H9 (cell line): ENCODE measurements at regions not wholly inside any gene's neighbourhood (a gene's known extent, or its start where the extent isn't known, plus 50 kb on each side); places are given as distances from the start of the nearest gene placed in this dataset.

ENCODE experiments used
- DNase-seq: peaks from one replicate; pipeline ENCODE4 v3.0.0-alpha.2; 2017
- H2AFZ ChIP-seq: one replicate; pipeline ENCODE4 v1.6.1; 2013; ENCODE audit warnings: mild to moderate bottlenecking, low read length, control low read depth, moderate library complexity
- H2AK5ac ChIP-seq: 2 replicates; pipeline ENCODE4 v1.6.1; 2013; ENCODE audit warnings: low read length, control low read depth, mixed read lengths; ENCODE audit not compliant: insufficient read length
- H2BK120ac ChIP-seq: one replicate; pipeline ENCODE4 v1.6.1; 2013; ENCODE audit warnings: low read depth, mild to moderate bottlenecking, low read length, control low read depth, inconsistent platforms; ENCODE audit not compliant: poor library complexity, severe bottlenecking
- H2BK12ac ChIP-seq: 2 replicates; pipeline ENCODE4 v1.6.1; 2013; ENCODE audit warnings: low read length, control low read depth, mixed read lengths, low read depth; ENCODE audit not compliant: insufficient read length
- H2BK15ac ChIP-seq: 2 replicates; pipeline ENCODE4 v1.6.1; 2013; ENCODE audit warnings: low read depth, low read length, control low read depth
- H2BK20ac ChIP-seq: one replicate; pipeline ENCODE4 v1.6.1; 2013; ENCODE audit warnings: low read depth, mild to moderate bottlenecking, low read length, control low read depth, inconsistent platforms; ENCODE audit not compliant: poor library complexity, severe bottlenecking
- H2BK5ac ChIP-seq: 2 replicates; pipeline ENCODE4 v1.6.1; 2013; ENCODE audit warnings: low read length, control low read depth, mixed read lengths; ENCODE audit not compliant: insufficient read length
- H3K14ac ChIP-seq: 2 replicates; pipeline ENCODE4 v1.6.1; 2013; ENCODE audit warnings: low read length, control low read depth; ENCODE audit not compliant: insufficient read depth
- H3K18ac ChIP-seq: 2 replicates; pipeline ENCODE4 v1.6.1; 2013; ENCODE audit warnings: low read depth, mild to moderate bottlenecking, mixed read lengths, low read length, control low read depth; ENCODE audit not compliant: insufficient read length
- H3K23ac ChIP-seq: 2 replicates; pipeline ENCODE4 v1.6.1; 2013; ENCODE audit warnings: low read length, control low read depth, mixed read lengths, low read depth; ENCODE audit not compliant: insufficient read length
- H3K23me2 ChIP-seq: 2 replicates; pipeline ENCODE4 v1.6.1; 2013; ENCODE audit warnings: low read depth, mild to moderate bottlenecking, mixed read lengths, low read length, control low read depth; ENCODE audit not compliant: insufficient read length, poor library complexity, severe bottlenecking
- H3K27ac ChIP-seq: 2 replicates; pipeline ENCODE4 v1.5.1; 2013; ENCODE audit warnings: low read length, control low read depth, mixed read lengths, low read depth; ENCODE audit not compliant: insufficient read length
- H3K27me3 ChIP-seq: 2 replicates; pipeline ENCODE4 v1.6.1; 2013; ENCODE audit warnings: low read length, control low read depth, inconsistent platforms; ENCODE audit not compliant: insufficient read depth
- H3K4ac ChIP-seq: 2 replicates; pipeline ENCODE4 v1.6.1; 2013; ENCODE audit warnings: low read depth, mild to moderate bottlenecking, control low read depth, inconsistent platforms, low read length, moderate library complexity
- H3K4me1 ChIP-seq: 2 replicates; pipeline ENCODE4 v1.6.1; 2013; ENCODE audit warnings: low read length, control low read depth, inconsistent platforms; ENCODE audit not compliant: insufficient read depth
- H3K4me2 ChIP-seq: 2 replicates; pipeline ENCODE4 v1.6.1; 2013; ENCODE audit warnings: low read length, control low read depth, mixed read lengths; ENCODE audit not compliant: insufficient read length, insufficient read depth
- H3K56ac ChIP-seq: 2 replicates; pipeline ENCODE4 v1.6.1; 2013; ENCODE audit warnings: low read depth, mild to moderate bottlenecking, mixed read lengths, low read length, control low read depth; ENCODE audit not compliant: insufficient read length
- H3K79me1 ChIP-seq: 2 replicates; pipeline ENCODE4 v1.6.1; 2013; ENCODE audit warnings: low read depth, mild to moderate bottlenecking, moderate library complexity, low read length, control low read depth, inconsistent platforms; ENCODE audit not compliant: insufficient read depth, poor library complexity, severe bottlenecking
- H3K79me2 ChIP-seq: 2 replicates; pipeline ENCODE4 v1.6.1; 2013; ENCODE audit warnings: low read length, control low read depth, inconsistent platforms; ENCODE audit not compliant: insufficient read depth
- H3K9ac ChIP-seq: 2 replicates; pipeline ENCODE4 v1.6.1; 2013; ENCODE audit warnings: low read length, control low read depth, mixed read lengths; ENCODE audit not compliant: insufficient read length; ENCODE audit errors: extremely low read depth
- H3K9me3 ChIP-seq: one replicate; pipeline ENCODE4 v1.6.1; 2013; ENCODE audit warnings: low read depth, low read length, inconsistent platforms; ENCODE audit not compliant: control insufficient read depth
- H3T11ph ChIP-seq: one replicate; pipeline ENCODE4 v1.6.1; 2013; ENCODE audit warnings: mild to moderate bottlenecking, low read length, control low read depth, inconsistent platforms
- H4K20me1 ChIP-seq: one replicate; pipeline ENCODE4 v1.6.1; 2013; ENCODE audit not compliant: control insufficient read depth, insufficient read length, insufficient read depth
- H4K5ac ChIP-seq: 2 replicates; pipeline ENCODE4 v1.6.1; 2013; ENCODE audit warnings: low read depth, mild to moderate bottlenecking, mixed read lengths, low read length, control low read depth; ENCODE audit not compliant: insufficient read length
- H4K8ac ChIP-seq: replicated peaks from 2 replicates; pipeline ENCODE4 v1.6.1; 2013; ENCODE audit warnings: low read length, control low read depth, mixed read lengths, low read depth; ENCODE audit not compliant: insufficient read length
- H4K91ac ChIP-seq: 2 replicates; pipeline ENCODE4 v1.6.1; 2013; ENCODE audit warnings: low read depth, mild to moderate bottlenecking, moderate library complexity, mixed read lengths, low read length, control low read depth; ENCODE audit not compliant: insufficient read length
- H3K27ac Mint-ChIP-seq, 3 experiments: 2 replicates in 2 of 3; 3 replicates in 1 of 3; pipeline ENCODE4 v1.8.0; 2020 to 2021; ENCODE audit warnings: mixed read lengths in 3 of 3, mild to moderate bottlenecking in 1 of 3, moderate library complexity in 1 of 3
- H3K27me3 Mint-ChIP-seq: 2 replicates; pipeline ENCODE4 v1.8.0; 2021; ENCODE audit warnings: low read depth, mild to moderate bottlenecking, moderate library complexity, mixed read lengths
- H3K36me3 Mint-ChIP-seq, 3 experiments: 2 replicates in 2 of 3; 3 replicates in 1 of 3; pipeline ENCODE4 v1.8.0; 2020 to 2021; ENCODE audit warnings: low read depth in 3 of 3, mixed read lengths in 3 of 3; ENCODE audit not compliant: insufficient read depth in 1 of 3
- H3K4me1 Mint-ChIP-seq, 2 experiments: 2 replicates each; pipeline ENCODE4 v1.8.0; 2020; ENCODE audit warnings: mixed read lengths in 2 of 2
- H3K4me3 Mint-ChIP-seq, 2 experiments: 2 replicates in 1 of 2; 3 replicates in 1 of 2; pipeline ENCODE4 v1.8.0; 2020 to 2021; ENCODE audit warnings: mild to moderate bottlenecking in 2 of 2, mixed read lengths in 2 of 2, moderate library complexity in 1 of 2
- H3K9me3 Mint-ChIP-seq, 2 experiments: 2 replicates in 1 of 2; 3 replicates in 1 of 2; pipeline ENCODE4 v1.8.0; 2020; ENCODE audit warnings: mild to moderate bottlenecking in 2 of 2, mixed read lengths in 2 of 2, moderate library complexity in 1 of 2
- WGBS: extraction: QIAGEN DNeasy Blood & Tissue Kit; methylation state at CpG from one replicate; pipeline ENCODE4 v1.1.7; 2013; ENCODE audit warnings: missing lambda C conversion rate, low lambda C conversion rate, mixed read lengths; ENCODE audit not compliant: insufficient read length; ENCODE audit errors: extremely low coverage; 5-methylcytosine and 5-hydroxymethylcytosine counted together
- TF ChIP-seq, protein P1 (sequence below): fragments of 200-600 bp; sonication (generic); conservative IDR thresholded peaks from 3 replicates; pipeline ENCODE4 v1.8.0; 2021; ENCODE audit warnings: antibody characterized with exemption, mild to moderate bottlenecking

GRCh38 chr2:58410549-58410948 lies 169.4 kb upstream of the FANCL start:
- Histone ChIP-seq H3K23ac (no peak overlapping the region), H2BK15ac (no peak overlapping the region), H3K4me1 (no peaks in the 10 kb centered on the region), H3K27me3 (no peaks in the 10 kb centered on the region), H2AK5ac (no peak overlapping the region), H2BK5ac (no peak overlapping the region), H3K4ac (no peak overlapping the region), H2BK20ac (no peak overlapping the region), H3K4me2 (no peak overlapping the region), H3K56ac (no peak overlapping the region), H3K14ac (no peak overlapping the region), H3K9me3 (no peaks in the 10 kb centered on the region), H3K9ac (no peak overlapping the region), H2BK12ac (no peak overlapping the region), H3K23me2 (no peaks in the 10 kb centered on the region), H2AFZ (no peak overlapping the region), H4K20me1 (no peaks in the 10 kb centered on the region), H4K8ac (no peak overlapping the region), H2BK120ac (no peak overlapping the region), H3T11ph (no peak overlapping the region), H3K18ac (no peak overlapping the region), H3K79me1 (no peaks in the 10 kb centered on the region), H3K27ac (no peak overlapping the region), H4K91ac (no peak overlapping the region), H3K79me2 (no peaks in the 10 kb centered on the region), H4K5ac (no peak overlapping the region)
- Mint-ChIP-seq H3K27me3 (no peaks in the 10 kb centered on the region), H3K36me3 (no peaks in the 10 kb centered on the region), H3K4me1 (no peaks in the 10 kb centered on the region), H3K4me3 (no peak overlapping the region), H3K27ac (no peak overlapping the region), H3K9me3 (no peaks in the 10 kb centered on the region)
- TF ChIP-seq, protein P1, sequence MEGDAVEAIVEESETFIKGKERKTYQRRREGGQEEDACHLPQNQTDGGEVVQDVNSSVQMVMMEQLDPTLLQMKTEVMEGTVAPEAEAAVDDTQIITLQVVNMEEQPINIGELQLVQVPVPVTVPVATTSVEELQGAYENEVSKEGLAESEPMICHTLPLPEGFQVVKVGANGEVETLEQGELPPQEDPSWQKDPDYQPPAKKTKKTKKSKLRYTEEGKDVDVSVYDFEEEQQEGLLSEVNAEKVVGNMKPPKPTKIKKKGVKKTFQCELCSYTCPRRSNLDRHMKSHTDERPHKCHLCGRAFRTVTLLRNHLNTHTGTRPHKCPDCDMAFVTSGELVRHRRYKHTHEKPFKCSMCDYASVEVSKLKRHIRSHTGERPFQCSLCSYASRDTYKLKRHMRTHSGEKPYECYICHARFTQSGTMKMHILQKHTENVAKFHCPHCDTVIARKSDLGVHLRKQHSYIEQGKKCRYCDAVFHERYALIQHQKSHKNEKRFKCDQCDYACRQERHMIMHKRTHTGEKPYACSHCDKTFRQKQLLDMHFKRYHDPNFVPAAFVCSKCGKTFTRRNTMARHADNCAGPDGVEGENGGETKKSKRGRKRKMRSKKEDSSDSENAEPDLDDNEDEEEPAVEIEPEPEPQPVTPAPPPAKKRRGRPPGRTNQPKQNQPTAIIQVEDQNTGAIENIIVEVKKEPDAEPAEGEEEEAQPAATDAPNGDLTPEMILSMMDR, result no peak
- WGBS, result no CpG with 5 or more reads among the region's 2 CpGs
- no peak for DNase-seq
